Astrocyte of the cerebellum (primary cell): ENCODE measurements at regions not wholly inside any gene's neighbourhood (a gene's known extent, or its start where the extent isn't known, plus 50 kb on each side); places are given as distances from the start of the nearest gene placed in this dataset.

ENCODE experiments used
- DNase-seq: peaks from one replicate; pipeline ENCODE4 v3.0.0-alpha.2; 2011; ENCODE audit warnings: low read depth
- H3K4me3 ChIP-seq: 2 replicates; pipeline ENCODE4 v1.5.1; 2011; ENCODE audit warnings: mild to moderate bottlenecking, low read depth, low read length, moderate library complexity
- CTCF ChIP-seq: IDR thresholded peaks from 2 replicates; pipeline ENCODE4 v1.5.1; 2012; ENCODE audit warnings: low read length, low read depth, moderate library complexity, mild to moderate bottlenecking; ENCODE audit errors: missing control alignments
- in situ Hi-C: cut with HindIII; loops from 2 replicates; pipeline ENCODE4 v1.10.0; 2017; ENCODE audit warnings: low sequenced_read_pairs

DNA sequence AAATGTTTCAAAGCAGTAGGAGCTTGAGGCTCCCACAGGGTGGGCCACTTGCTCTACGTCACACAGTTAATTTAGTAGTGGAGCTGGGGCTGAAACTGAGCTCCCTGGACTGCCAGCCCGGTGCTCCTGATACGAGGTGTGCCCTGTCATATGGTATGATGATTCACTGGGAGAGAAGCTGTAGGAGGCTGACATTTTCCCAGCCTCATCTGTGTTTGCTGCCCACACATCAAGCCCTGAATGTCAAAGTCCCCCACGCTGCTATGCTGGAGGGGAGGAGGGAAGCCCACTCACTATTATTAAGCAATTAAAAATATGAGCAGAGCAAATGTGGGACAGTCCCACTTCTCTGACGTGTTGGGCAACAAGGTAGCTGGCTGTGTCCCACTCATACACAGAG is 81.2 kb upstream of the SORCS3 start:
- no peak overlapping the region for H3K4me3 ChIP-seq
- no peak for TF ChIP-seq CTCF
- in situ Hi-C loops: no loop called here
- no peak for DNase-seq

GRCh38 chr10:104563051-104563450 is 78.0 kb upstream of the SORCS3 start:
- DNase-seq: no peak
- no peak overlapping the region for H3K4me3 ChIP-seq
- in situ Hi-C loops: no loop called here
- TF ChIP-seq CTCF: no peak

DNA sequence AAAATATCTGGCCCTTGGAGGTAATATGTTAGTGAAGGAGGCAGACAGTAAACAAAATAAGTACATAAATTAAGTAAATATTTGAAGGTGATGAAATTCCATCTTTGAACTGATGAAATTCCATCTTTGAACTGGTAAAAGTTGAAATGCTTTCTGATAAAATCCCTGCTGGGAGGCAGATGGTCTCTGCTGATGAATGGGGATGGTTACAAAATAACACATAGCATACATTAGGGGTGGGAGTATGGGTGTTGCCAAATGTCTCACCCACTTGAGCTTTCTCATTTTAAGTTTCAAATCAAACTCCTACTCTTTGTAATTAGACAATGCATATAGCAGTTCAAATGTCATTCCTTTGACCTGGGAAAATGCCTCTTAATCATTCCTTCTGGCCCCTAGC is 77.5 kb upstream of the SORCS3 start:
- DNase-seq: no peak
- in situ Hi-C loops: no loop called here
- TF ChIP-seq CTCF: no peak
- no peak overlapping the region for H3K4me3 ChIP-seq

GRCh38 chr10:104574427-104574826 is 66.7 kb upstream of the SORCS3 start:
- DNase-seq: no peak
- no peak for TF ChIP-seq CTCF
- in situ Hi-C loops: no loop called here
- no peak overlapping the region for H3K4me3 ChIP-seq

GRCh38 chr10:104574838-104575237 is 66.3 kb upstream of the SORCS3 start:
- in situ Hi-C loops: no loop called here
- H3K4me3 ChIP-seq: no peak overlapping the region
- no peak for TF ChIP-seq CTCF
- DNase-seq: no peak

GRCh38 chr10:104576611-104577010 is 64.5 kb upstream of the SORCS3 start:
- H3K4me3 ChIP-seq: no peak overlapping the region
- TF ChIP-seq CTCF: no peak
- no peak for DNase-seq
- in situ Hi-C loops: no loop called here

- H3K4me3 ChIP-seq: no peak overlapping the region
- TF ChIP-seq CTCF: no peak
- in situ Hi-C loops: no loop called here
- DNase-seq: no peak
These were observed 63.9 kb upstream of the SORCS3 start for GRCh38 chr10:104577163-104577562.
